Peyer's patch (tissue), 4 donors: ENCODE measurements at regions not wholly inside any gene's neighbourhood (a gene's known extent, or its start where the extent isn't known, plus 50 kb on each side); places are given as distances from the start of the nearest gene placed in this dataset.

Experiments
- CTCF ChIP-seq, 6 experiments: fragments of 450-650 bp in 4 of 6; fragments of 200-600 bp in 2 of 6; sonication (generic) in 1 of 6; IDR thresholded peaks; one replicate each; pipeline ENCODE4 v1.5.1; 2017 to 2019; ENCODE audit warnings: antibody characterized with exemption in 6 of 6, mild to moderate bottlenecking in 3 of 6, moderate library complexity in 1 of 6
- POLR2A ChIP-seq, 2 donors: fragments of 450-650 bp; IDR thresholded peaks; one replicate each; pipeline ENCODE4 v1.5.1; 2017; ENCODE audit warnings: antibody characterized with exemption in 2 of 2, mild to moderate bottlenecking in 2 of 2, moderate library complexity in 2 of 2

DNA sequence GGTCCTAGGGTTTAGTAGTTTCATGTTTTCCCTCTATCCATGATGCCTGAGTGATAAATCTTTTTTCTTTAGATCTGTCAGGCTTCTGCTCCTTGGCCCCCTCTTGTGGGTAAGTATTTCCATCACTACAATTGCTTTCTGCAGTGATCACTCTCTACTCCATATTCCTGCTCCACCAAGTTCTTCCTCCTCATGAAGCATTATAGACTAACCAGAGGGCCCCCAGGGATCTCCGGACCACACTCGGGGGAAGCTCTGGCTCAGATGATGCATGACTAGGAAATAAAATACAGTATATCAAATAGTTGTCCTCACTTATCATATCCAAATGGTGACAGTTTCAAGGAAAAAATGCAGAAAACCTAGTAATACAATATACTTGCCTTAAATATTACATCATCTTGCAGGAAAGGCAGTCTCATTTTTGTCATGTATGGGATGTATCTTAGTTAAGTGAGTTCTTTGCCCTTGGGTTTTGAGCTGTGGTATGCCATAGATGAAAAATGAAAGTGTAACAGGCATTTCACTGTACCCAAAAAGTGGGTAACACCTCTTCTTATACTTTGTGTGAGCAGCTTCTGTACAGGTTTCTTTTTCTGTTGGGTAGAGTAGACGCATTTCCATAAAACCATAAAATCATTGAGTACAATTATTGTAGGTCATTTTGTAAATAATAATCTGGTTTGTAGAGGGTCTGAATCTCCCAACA lies 200.9 kb upstream of the EYA4 start:
- TF ChIP-seq CTCF (IDR thresholded peaks at IDR 0.05) (no peak), POLR2A (IDR thresholded peaks at IDR 0.05) (no peak)
